A549 (cell line): ENCODE measurements at regions not wholly inside any gene's neighbourhood (a gene's known extent, or its start where the extent isn't known, plus 50 kb on each side); places are given as distances from the start of the nearest gene placed in this dataset.

Experiments
- ATAC-seq, 2 experiments: fragments of 200-7000 bp in 1 of 2; fragments of >200 bp in 1 of 2; cut with Nextera tagmentation in 1 of 2; cut with Tn5 transposase in 1 of 2; 3 replicates each; pipeline versions ENCODE4 v1.8.0 to v1.9.1; 2018 to 2020; ENCODE audit warnings: mild to moderate bottlenecking in 1 of 2, moderate library complexity in 1 of 2
- CTCF ChIA-PET: fragments of 300-600 bp; sonication (Branson Sonifier 250); formaldehyde crosslinking; extraction: SDS; loops from one replicate; lab custom pipeline; 2021; ENCODE audit warnings: antibody characterized with exemption, inconsistent platforms; lab: Yijun Ruan, JAX
- POLR2A ChIA-PET: fragments of 350-600 bp; formaldehyde crosslinking; extraction: SDS; loops from one replicate; lab custom pipeline; 2021; ENCODE audit warnings: antibody characterized with exemption, inconsistent platforms; lab: Yijun Ruan, JAX
- DNase-seq, 2 experiments: peaks; one replicate each; pipeline versions ENCODE4 v3.0.0 to v3.0.0-alpha.2; 2011 to 2016; ENCODE audit warnings: low read depth in 1 of 2, low spot score in 1 of 2
- FAIRE-seq: peaks from 2 replicates; lab custom pipeline; 2011; peaks lifted over from hg19 to GRCh38; lab: Jason Lieb, UNC
- H3K27ac ChIP-seq, 2 experiments: fragments of >200 bp; sonication (Bioruptor Twin); formaldehyde crosslinking; 3 replicates each; pipeline ENCODE4 v1.5.1; 2016 to 2017
- H3K4me1 ChIP-seq: fragments of >200 bp; sonication (Bioruptor Twin); formaldehyde crosslinking; 3 replicates; pipeline ENCODE4 v1.6.1; 2016
- H3K4me2 ChIP-seq: fragments of >200 bp; sonication (Bioruptor Twin); formaldehyde crosslinking; 3 replicates; pipeline ENCODE4 v1.6.1; 2016
- H3K4me3 ChIP-seq: fragments of >200 bp; sonication (Bioruptor Twin); formaldehyde crosslinking; 3 replicates; pipeline ENCODE4 v1.5.1; 2016
- H3K9me3 ChIP-seq: fragments of >200 bp; sonication (Bioruptor Twin); formaldehyde crosslinking; 3 replicates; pipeline ENCODE4 v1.6.1; 2016
- BHLHE40 ChIP-seq: IDR thresholded peaks from 2 replicates; pipeline ENCODE4 v1.6.1; 2012; ENCODE audit warnings: low read depth, low read length, inconsistent platforms
- CBX8 ChIP-seq: fragments of 200-600 bp; sonication (generic); IDR thresholded peaks from 2 replicates; pipeline ENCODE4 v1.6.1; 2016
- CEBPB ChIP-seq, 2 experiments: fragments of >200 bp in 1 of 2; sonication (Bioruptor Twin) in 1 of 2; formaldehyde crosslinking in 1 of 2; IDR thresholded peaks; 2 replicates each; pipeline ENCODE4 v1.6.1; 2012 to 2016
- EHMT2 ChIP-seq: fragments of 200-600 bp; sonication (generic); IDR thresholded peaks from 2 replicates; pipeline ENCODE4 v1.6.1; 2016; ENCODE audit warnings: antibody characterized with exemption, low read depth, mild to moderate bottlenecking, moderate library complexity
- EP300 ChIP-seq, 2 experiments: fragments of >200 bp; sonication (Bioruptor Twin); formaldehyde crosslinking; IDR thresholded peaks; 2 replicates in 1 of 2; 3 replicates in 1 of 2; pipeline ENCODE4 v1.6.1; 2016 to 2017
- FOSL2 ChIP-seq, 2 experiments: fragments of 450-650 bp in 1 of 2; fragments of >200 bp in 1 of 2; sonication (Bioruptor Twin) in 1 of 2; formaldehyde crosslinking; IDR thresholded peaks; 2 replicates each; pipeline versions ENCODE4 v1.5.0 to v1.6.1; 2016 to 2020; ENCODE audit warnings: mild to moderate bottlenecking in 1 of 2, moderate library complexity in 1 of 2
- HEYL ChIP-seq: fragments of 250-450 bp; sonication (Bioruptor Pico); IDR thresholded peaks from 2 replicates; pipeline ENCODE4 v1.8.0; 2021; ENCODE audit warnings: mild to moderate bottlenecking, moderate library complexity
- HOXA7 ChIP-seq: fragments of 250-450 bp; sonication (Bioruptor Pico); IDR thresholded peaks from 2 replicates; pipeline ENCODE4 v1.5.0; 2020; ENCODE audit warnings: mild to moderate bottlenecking, moderate library complexity
- JUNB ChIP-seq: fragments of >200 bp; sonication (Bioruptor Twin); formaldehyde crosslinking; IDR thresholded peaks from 2 replicates; pipeline ENCODE4 v1.6.1; 2016
- KDM5A ChIP-seq: fragments of 200-600 bp; sonication (generic); IDR thresholded peaks from 2 replicates; pipeline ENCODE4 v1.6.1; 2016; ENCODE audit warnings: antibody characterized with exemption, mild to moderate bottlenecking
- NPAS2 ChIP-seq: fragments of 250-450 bp; sonication (Bioruptor Pico); IDR thresholded peaks from 2 replicates; pipeline ENCODE4 v1.8.0; 2022; ENCODE audit warnings: mild to moderate bottlenecking, moderate library complexity, borderline replicate concordance
- NR3C1 ChIP-seq: fragments of >200 bp; sonication (Bioruptor Twin); formaldehyde crosslinking; IDR thresholded peaks from 3 replicates; pipeline ENCODE4 v1.6.1; 2017
- POLR2AphosphoS2 ChIP-seq: conservative IDR thresholded peaks from 2 replicates; pipeline ENCODE4 v1.6.1; 2012; ENCODE audit warnings: low read length, improper control_type of control experiment, inconsistent platforms
- RAD21 ChIP-seq, 2 experiments: fragments of >200 bp in 1 of 2; sonication (Bioruptor Twin) in 1 of 2; formaldehyde crosslinking in 1 of 2; IDR thresholded peaks in 1 of 2; conservative IDR thresholded peaks in 1 of 2; 2 replicates in 1 of 2; 3 replicates in 1 of 2; pipeline ENCODE4 v1.6.1; 2012 to 2018; ENCODE audit warnings: inconsistent platforms in 1 of 2
- RNF2 ChIP-seq: fragments of 200-600 bp; sonication (generic); IDR thresholded peaks from 2 replicates; pipeline ENCODE4 v1.6.1; 2016; ENCODE audit warnings: low read depth, mild to moderate bottlenecking, antibody characterized with exemption, moderate library complexity, borderline replicate concordance
- SMC3 ChIP-seq: fragments of >200 bp; sonication (Bioruptor Twin); formaldehyde crosslinking; IDR thresholded peaks from 3 replicates; pipeline ENCODE4 v1.6.1; 2018; ENCODE audit warnings: inconsistent platforms
- SREBF2 ChIP-seq: fragments of 450-650 bp; IDR thresholded peaks from 2 replicates; pipeline ENCODE4 v1.6.1; 2014; ENCODE audit warnings: mild to moderate bottlenecking, moderate library complexity
- ZC3H11A ChIP-seq: fragments of 450-650 bp; IDR thresholded peaks from 2 replicates; pipeline ENCODE4 v1.6.1; 2014; ENCODE audit warnings: antibody characterized with exemption, mild to moderate bottlenecking
- WGBS: methylation state at CpG from one replicate; pipeline ENCODE4 v1.1.6; 2017; ENCODE audit errors: missing lambda C conversion rate; 5-methylcytosine and 5-hydroxymethylcytosine counted together
- TF ChIP-seq, protein P1 (sequence below): fragments of >200 bp; sonication (Bioruptor Twin); formaldehyde crosslinking; IDR thresholded peaks from 2 replicates; pipeline ENCODE4 v1.6.1; 2016
- TF ChIP-seq, protein P2 (sequence below): IDR thresholded peaks from 2 replicates; pipeline ENCODE4 v1.6.1; 2012
- TF ChIP-seq, protein P3 (sequence below): fragments of 250-450 bp; sonication (Bioruptor Pico); IDR thresholded peaks from 2 replicates; pipeline ENCODE4 v1.5.0; 2020; ENCODE audit warnings: low read depth, mild to moderate bottlenecking, moderate library complexity

DNA sequence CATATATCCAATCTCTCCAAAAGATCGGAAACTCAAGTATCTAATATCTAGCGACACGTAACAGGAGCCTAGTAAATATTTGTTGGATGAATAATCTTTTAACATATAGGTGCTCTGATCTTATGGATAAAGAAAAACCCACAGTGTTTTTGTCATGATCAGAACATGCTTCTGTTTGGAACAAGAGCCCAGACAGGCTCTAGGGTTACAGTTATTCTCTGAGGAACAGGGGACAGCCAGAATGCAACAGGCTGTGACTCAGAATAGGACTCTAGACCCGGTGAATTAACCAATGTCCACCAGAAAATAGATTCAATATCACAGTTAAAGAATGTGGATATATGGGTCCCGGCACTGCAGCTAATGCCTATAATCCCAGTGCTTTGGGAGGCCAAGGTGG lies 296.1 kb upstream of the FZD8 start:
- H3K4me3 ChIP-seq: no peak overlapping the region
- POLR2A ChIA-PET: no interaction called here
- H3K4me2 ChIP-seq: no peak overlapping the region
- no peak overlapping the region for H3K27ac ChIP-seq
- ATAC-seq: no peak
- H3K4me1 ChIP-seq: 0 out of 3 replicates have a peak, but pooled peaks cover 3% of the 10 kb centered on the region
- TF ChIP-seq HOXA7 (CRISPR knock-in tag): no peak
- no peak for FAIRE-seq
- WGBS: 59% methylated on average over 5 of the region's 5 CpGs
- no peaks in the 10 kb centered on the region for H3K9me3 ChIP-seq
- DNase-seq: no peak
- CTCF ChIA-PET: interaction anchor here (0.6 kb wide), 1 partner anchor 59 kb away, joined by 4 read pairs; no protein-coding TSS in a partner anchor

DNA sequence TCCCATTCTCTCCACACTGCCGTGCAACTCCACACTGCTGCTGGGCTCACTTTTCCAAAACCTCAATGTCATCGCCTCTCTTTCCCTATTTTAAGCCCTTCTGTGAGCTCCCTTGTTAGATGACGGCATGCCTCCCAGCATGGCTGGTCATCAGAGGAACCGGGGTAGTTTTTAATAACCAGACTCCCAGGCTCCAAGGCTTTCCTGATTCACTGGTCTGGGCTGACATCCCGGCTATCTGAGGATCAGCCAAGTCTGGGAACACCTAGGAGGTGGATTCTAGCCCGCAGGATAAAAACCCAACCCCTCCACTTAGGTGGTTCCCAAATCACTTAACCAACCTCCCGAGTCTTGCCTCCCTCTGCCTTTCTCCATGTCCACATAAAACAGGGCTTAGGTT lies 295.4 kb upstream of the FZD8 start:
- CTCF ChIA-PET: interaction anchor here (0.6 kb wide), 1 partner anchor 59 kb away, joined by 4 read pairs; no protein-coding TSS in a partner anchor
- Histone ChIP-seq H3K9me3 (no peaks in the 10 kb centered on the region), H3K4me3 (no peak overlapping the region), H3K27ac (no peak overlapping the region), H3K4me2 (no peak overlapping the region), H3K4me1 (0 out of 3 replicates have a peak, but pooled peaks cover 3% of the 10 kb centered on the region)
- POLR2A ChIA-PET: no interaction called here
- ATAC-seq: no peak
- no peak for FAIRE-seq
- WGBS: 51% methylated on average over 7 of the region's 7 CpGs
- no peak for DNase-seq
- TF ChIP-seq HEYL (CRISPR knock-in tag) (no peak), CEBPB (IDR thresholded peaks at IDR 0.05) (no peak), NR3C1 (no peak), SMC3 (no peak), ZC3H11A (no peak), RNF2 (no peak), EHMT2 (no peak), RAD21 (conservative IDR thresholded peaks at IDR 0.05 in 1 of 2, IDR thresholded peaks at IDR 0.05 in 1 of 2) (no peak)
- TF ChIP-seq, protein P1, sequence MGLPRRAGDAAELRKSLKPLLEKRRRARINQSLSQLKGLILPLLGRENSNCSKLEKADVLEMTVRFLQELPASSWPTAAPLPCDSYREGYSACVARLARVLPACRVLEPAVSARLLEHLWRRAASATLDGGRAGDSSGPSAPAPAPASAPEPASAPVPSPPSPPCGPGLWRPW: no peak

DNA sequence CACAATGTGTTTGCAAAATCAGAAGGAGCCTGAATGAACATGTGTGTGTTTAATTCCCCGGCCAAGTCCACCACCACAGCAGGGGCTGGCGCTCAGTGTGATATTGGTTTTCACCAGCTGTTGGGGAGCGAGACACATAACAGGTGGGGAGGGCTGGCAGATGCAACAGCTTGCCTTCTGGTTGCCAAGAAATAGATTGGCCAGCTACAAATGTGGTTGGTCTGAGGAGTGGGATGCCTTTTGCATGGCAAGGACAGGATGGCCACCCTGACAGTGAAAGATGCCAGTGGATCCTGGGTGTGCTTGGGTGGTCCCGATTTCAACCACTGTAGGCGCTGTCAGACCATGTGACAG lies 292.5 kb upstream of the FZD8 start:
- FAIRE-seq (no peak), ATAC-seq (no peak), DNase-seq (no peak)
- no peak overlapping the region for H3K4me2 ChIP-seq
- no peaks in the 10 kb centered on the region for H3K9me3 ChIP-seq
- ChIA-PET POLR2A (no interaction called here), CTCF (no interaction called here)
- TF ChIP-seq NPAS2: no peak
- no peak for TF ChIP-seq CBX8
- TF ChIP-seq KDM5A: no peak
- no peak for TF ChIP-seq FOSL2 (IDR thresholded peaks at IDR 0.05)
- TF ChIP-seq FOSL2 (CRISPR knock-in tag; IDR thresholded peaks at IDR 0.05): no peak
- no peak for TF ChIP-seq JUNB
- TF ChIP-seq HEYL (CRISPR knock-in tag): no peak
- TF ChIP-seq EP300 (IDR thresholded peaks at IDR 0.05): no peak
- TF ChIP-seq, protein P2, sequence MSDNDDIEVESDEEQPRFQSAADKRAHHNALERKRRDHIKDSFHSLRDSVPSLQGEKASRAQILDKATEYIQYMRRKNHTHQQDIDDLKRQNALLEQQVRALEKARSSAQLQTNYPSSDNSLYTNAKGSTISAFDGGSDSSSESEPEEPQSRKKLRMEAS: no peak
- no peak for TF ChIP-seq BHLHE40
- TF ChIP-seq SREBF2: no peak
- no peak for TF ChIP-seq CEBPB (IDR thresholded peaks at IDR 0.05)
- no peak for TF ChIP-seq POLR2AphosphoS2
- TF ChIP-seq, protein P3, sequence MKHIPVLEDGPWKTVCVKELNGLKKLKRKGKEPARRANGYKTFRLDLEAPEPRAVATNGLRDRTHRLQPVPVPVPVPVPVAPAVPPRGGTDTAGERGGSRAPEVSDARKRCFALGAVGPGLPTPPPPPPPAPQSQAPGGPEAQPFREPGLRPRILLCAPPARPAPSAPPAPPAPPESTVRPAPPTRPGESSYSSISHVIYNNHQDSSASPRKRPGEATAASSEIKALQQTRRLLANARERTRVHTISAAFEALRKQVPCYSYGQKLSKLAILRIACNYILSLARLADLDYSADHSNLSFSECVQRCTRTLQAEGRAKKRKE (CRISPR knock-in tag): no peak
- TF ChIP-seq HOXA7 (CRISPR knock-in tag): no peak
- no peak for TF ChIP-seq ZC3H11A
- H3K4me3 ChIP-seq: no peak overlapping the region
- H3K27ac ChIP-seq: no peak overlapping the region
- 53% methylated on average over 5 of the region's 5 CpGs for WGBS
- 0 out of 3 replicates have a peak, but pooled peaks cover 3% of the 10 kb centered on the region for H3K4me1 ChIP-seq
